ENCODE measurements at regions not wholly inside any gene's neighbourhood (a gene's known extent, or its start where the extent isn't known, plus 50 kb on each side); places are given as distances from the start of the nearest gene placed in this dataset.

DNA sequence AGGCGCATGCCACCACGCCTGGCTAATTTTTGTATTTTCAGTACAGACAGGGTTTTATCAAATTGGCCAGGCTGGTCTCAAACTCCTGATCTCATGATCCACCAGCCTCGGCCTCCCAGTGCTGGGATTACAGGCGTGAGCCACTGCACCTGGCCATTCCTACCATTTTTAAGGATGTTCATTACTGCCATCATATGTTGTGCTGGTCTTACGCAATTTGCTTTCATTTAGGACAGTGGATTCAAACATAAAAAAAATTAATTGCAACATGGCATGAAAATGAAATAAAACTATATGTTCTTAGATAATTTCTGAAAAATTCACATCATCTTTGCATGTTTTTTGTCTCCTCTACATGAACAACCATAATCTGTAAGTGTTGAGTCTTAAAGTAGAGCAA, 527.7 kb downstream of the LTN1 start:
- ChIA-PET POLR2A (no interaction called here), CTCF (no interaction called here)
- TF ChIP-seq LEF1 (IDR thresholded peaks at IDR 0.05; ENCODE audit: borderline replicate concordance) (no peak), L3MBTL2 (conservative IDR thresholded peaks at IDR 0.05) (no peak), SP1 (IDR thresholded peaks at IDR 0.05) (no peak), ARNT (IDR thresholded peaks at IDR 0.05) (no peak), BHLHE40 (IDR thresholded peaks at IDR 0.05; ENCODE audit: borderline replicate concordance) (no peak), CTBP1 (IDR thresholded peaks at IDR 0.05; ENCODE audit: borderline replicate concordance) (no peak), TARDBP (IDR thresholded peaks at IDR 0.05) (no peak), HDGF (IDR thresholded peaks at IDR 0.05; ENCODE audit: borderline replicate concordance) (no peak), ELF4 (IDR thresholded peaks at IDR 0.05) (no peak), SUZ12 (IDR thresholded peaks at IDR 0.05) (no peak), FOXK2 (IDR thresholded peaks at IDR 0.05) (no peak), FOXM1 (IDR thresholded peaks at IDR 0.05; ENCODE audit: borderline replicate concordance) (no peak)
- TF ChIP-seq, protein P1, sequence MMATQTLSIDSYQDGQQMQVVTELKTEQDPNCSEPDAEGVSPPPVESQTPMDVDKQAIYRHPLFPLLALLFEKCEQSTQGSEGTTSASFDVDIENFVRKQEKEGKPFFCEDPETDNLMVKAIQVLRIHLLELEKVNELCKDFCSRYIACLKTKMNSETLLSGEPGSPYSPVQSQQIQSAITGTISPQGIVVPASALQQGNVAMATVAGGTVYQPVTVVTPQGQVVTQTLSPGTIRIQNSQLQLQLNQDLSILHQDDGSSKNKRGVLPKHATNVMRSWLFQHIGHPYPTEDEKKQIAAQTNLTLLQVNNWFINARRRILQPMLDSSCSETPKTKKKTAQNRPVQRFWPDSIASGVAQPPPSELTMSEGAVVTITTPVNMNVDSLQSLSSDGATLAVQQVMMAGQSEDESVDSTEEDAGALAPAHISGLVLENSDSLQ (IDR thresholded peaks at IDR 0.05), result no peak
- no peak for DNase-seq (ENCODE audit: extremely low spot score)

DNA sequence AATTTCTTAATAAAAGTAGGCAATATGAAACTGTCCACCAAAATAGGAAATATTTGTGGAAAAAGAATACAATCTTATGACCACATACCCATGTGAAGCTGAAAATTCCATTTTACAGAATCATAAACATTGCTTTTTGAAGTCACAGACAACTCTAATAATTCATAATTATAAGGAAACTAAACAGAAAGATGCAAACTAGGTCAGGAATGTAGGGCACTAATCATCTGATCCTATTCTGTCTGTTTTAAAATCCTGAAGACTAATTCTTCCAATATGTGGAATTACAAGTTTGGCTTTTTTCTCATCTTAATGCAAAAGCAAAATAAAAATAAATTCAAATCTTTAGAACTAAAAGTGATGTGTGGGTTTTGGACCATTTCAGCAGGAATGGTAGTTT, 528.6 kb downstream of the LTN1 start:
- ChIA-PET CTCF (no interaction called here), POLR2A (no interaction called here)
- no peak for DNase-seq (ENCODE audit: extremely low spot score)
- TF ChIP-seq L3MBTL2 (conservative IDR thresholded peaks at IDR 0.05) (no peak), FOXM1 (IDR thresholded peaks at IDR 0.05; ENCODE audit: borderline replicate concordance) (no peak), ZNF384 (IDR thresholded peaks at IDR 0.05) (no peak), FOXK2 (IDR thresholded peaks at IDR 0.05) (no peak)
- TF ChIP-seq, protein P1 (IDR thresholded peaks at IDR 0.05), result no peak

DNA sequence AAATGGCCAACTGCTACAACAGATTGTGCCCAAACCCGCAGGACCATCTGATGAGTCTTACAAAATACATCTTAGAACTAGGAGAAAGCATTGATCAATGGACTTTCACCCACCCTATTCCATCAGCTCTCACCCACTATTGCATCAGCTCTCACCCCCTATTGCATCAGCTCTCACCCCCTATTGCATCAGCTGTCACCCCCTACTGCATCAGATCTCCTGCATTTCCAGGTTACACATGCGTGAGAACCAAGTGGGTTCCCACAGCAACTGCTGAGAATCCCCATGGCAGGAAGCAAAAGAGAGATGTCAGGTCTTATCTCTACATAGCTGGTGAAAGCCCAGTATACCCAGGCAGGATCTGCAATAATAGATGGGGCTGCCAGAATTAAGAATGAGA, 533.5 kb downstream of the LTN1 start:
- POLR2A ChIA-PET, result no interaction called here
- CTCF ChIA-PET, result no interaction called here
- no peak for DNase-seq (ENCODE audit: extremely low spot score)
- TF ChIP-seq, protein P1 (IDR thresholded peaks at IDR 0.05), result no peak
- TF ChIP-seq HDGF (IDR thresholded peaks at IDR 0.05; ENCODE audit: borderline replicate concordance) (no peak), L3MBTL2 (conservative IDR thresholded peaks at IDR 0.05) (no peak), ARNT (IDR thresholded peaks at IDR 0.05) (no peak), ZNF384 (IDR thresholded peaks at IDR 0.05) (no peak), CTBP1 (IDR thresholded peaks at IDR 0.05; ENCODE audit: borderline replicate concordance) (no peak), FOXA1 (IDR thresholded peaks at IDR 0.05) (no peak), SP1 (IDR thresholded peaks at IDR 0.05) (no peak), LEF1 (IDR thresholded peaks at IDR 0.05; ENCODE audit: borderline replicate concordance) (no peak), ELF4 (IDR thresholded peaks at IDR 0.05) (no peak)

DNA sequence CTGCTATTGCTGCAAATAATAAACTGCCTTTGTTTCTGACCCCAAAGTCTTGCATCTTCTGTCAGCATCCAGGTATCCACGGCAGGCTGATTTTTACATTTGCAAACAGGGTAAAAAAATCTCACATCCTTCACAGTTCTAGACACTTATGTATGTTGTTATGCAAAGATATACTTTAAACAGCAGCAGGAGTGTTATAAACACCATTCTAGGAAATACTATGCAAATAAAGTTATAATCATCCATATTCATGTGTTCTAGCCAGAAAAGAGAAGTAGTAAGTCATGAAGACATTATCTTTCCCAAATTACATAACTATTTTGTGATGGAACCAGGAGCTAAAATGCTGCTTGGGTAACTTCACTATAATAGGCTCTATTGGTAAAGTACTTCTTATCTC, 534.2 kb downstream of the LTN1 start:
- DNase-seq (ENCODE audit: extremely low spot score), result no peak
- no peak for TF ChIP-seq LEF1 (IDR thresholded peaks at IDR 0.05; ENCODE audit: borderline replicate concordance)
- TF ChIP-seq CTBP1 (IDR thresholded peaks at IDR 0.05; ENCODE audit: borderline replicate concordance), result no peak
- no peak for TF ChIP-seq ELF4 (IDR thresholded peaks at IDR 0.05)
- TF ChIP-seq NFRKB (IDR thresholded peaks at IDR 0.05), result no peak
- no peak for TF ChIP-seq ARNT (IDR thresholded peaks at IDR 0.05)
- TF ChIP-seq SP1 (IDR thresholded peaks at IDR 0.05), result no peak
- no peak for TF ChIP-seq ZNF384 (IDR thresholded peaks at IDR 0.05)
- ChIA-PET CTCF (no interaction called here), POLR2A (no interaction called here)

DNA sequence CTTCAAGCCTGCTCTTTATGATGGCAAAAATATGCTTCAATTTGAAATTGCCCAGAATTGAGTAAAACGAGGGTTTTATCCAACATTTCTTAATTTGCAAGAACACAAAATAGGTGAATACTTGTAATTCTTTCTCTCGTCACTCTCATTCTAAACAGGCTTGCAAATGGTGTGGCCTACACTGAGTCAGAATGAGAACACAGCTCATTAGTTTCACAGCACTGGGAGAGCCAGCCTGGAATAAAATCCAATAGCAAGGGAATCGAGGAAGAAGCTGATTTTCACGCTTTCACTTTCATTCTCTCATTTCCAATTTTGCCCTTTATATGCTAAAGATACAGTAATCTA, 537.5 kb downstream of the LTN1 start:
- ChIA-PET POLR2A (no interaction called here), CTCF (no interaction called here)
- DNase-seq (ENCODE audit: extremely low spot score), result no peak
- TF ChIP-seq FOXK2 (IDR thresholded peaks at IDR 0.05) (no peak), SUZ12 (IDR thresholded peaks at IDR 0.05) (no peak), FOXA1 (IDR thresholded peaks at IDR 0.05) (no peak), BHLHE40 (IDR thresholded peaks at IDR 0.05; ENCODE audit: borderline replicate concordance) (no peak), L3MBTL2 (conservative IDR thresholded peaks at IDR 0.05) (no peak), TARDBP (IDR thresholded peaks at IDR 0.05) (no peak)

DNA sequence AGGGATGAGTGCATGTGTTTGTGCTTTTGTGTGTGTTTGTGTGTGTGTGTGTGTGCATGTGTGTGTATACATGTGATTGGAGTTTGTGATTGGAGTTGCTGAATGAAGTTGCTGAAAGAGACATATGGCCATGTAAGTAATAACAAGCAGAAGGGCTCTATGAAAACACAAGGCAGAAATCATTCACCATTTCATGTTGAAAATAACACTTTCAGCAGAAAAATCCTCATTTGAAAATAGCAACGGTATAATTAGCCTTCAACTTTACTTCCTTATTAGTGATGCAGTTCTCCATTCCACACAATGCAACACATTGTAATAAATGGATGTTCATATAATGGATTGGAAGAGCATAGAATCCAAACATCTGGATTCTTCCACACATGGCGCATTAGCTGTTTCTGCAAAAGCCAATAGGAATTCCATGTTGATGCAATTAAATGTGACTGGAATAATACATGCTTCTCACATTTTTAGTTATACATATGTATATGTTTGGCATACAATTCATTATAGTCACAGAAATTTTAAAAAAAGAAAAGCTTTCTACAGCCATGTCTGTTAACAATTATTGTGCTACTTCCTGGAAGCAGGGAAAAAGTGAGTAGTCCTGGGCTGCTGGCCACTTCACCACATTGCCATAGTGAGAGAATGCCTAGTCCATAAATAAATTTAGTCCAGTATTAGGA, 538.0 kb downstream of the LTN1 start:
- ChIA-PET CTCF (no interaction called here), POLR2A (no interaction called here)

DNA sequence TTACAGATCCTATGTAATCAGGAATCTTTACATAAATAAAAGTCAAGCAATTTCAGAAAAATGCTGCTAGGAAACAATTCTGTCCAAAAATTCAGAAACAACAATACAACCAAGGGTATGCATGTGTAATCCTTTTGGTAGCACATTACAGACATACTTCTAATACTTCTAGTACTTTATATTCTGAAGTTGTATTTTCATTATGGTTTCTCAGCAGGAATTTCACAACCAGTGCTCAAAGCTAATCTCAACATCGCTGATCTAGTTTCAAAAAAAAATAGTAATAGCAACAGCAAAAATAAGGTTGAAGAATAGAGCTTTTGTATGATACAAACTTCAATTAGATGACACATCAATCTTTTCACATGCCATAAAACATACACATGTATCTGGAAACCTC, 545.2 kb downstream of the LTN1 start:
- ChIA-PET CTCF (no interaction called here), POLR2A (no interaction called here)
- no peak for DNase-seq (ENCODE audit: extremely low spot score)
- TF ChIP-seq CTBP1 (IDR thresholded peaks at IDR 0.05; ENCODE audit: borderline replicate concordance) (no peak), SUZ12 (IDR thresholded peaks at IDR 0.05) (no peak), NFRKB (IDR thresholded peaks at IDR 0.05) (no peak), SP1 (IDR thresholded peaks at IDR 0.05) (no peak), ARNT (IDR thresholded peaks at IDR 0.05) (no peak), FOXM1 (IDR thresholded peaks at IDR 0.05; ENCODE audit: borderline replicate concordance) (no peak), LEF1 (IDR thresholded peaks at IDR 0.05; ENCODE audit: borderline replicate concordance) (no peak), L3MBTL2 (conservative IDR thresholded peaks at IDR 0.05) (no peak), FOXK2 (IDR thresholded peaks at IDR 0.05) (no peak), BHLHE40 (IDR thresholded peaks at IDR 0.05; ENCODE audit: borderline replicate concordance) (no peak), HDGF (IDR thresholded peaks at IDR 0.05; ENCODE audit: borderline replicate concordance) (no peak), TARDBP (IDR thresholded peaks at IDR 0.05) (no peak), ELF4 (IDR thresholded peaks at IDR 0.05) (no peak), FOXA1 (IDR thresholded peaks at IDR 0.05) (no peak), ZNF384 (IDR thresholded peaks at IDR 0.05) (no peak)
- TF ChIP-seq, protein P1 (IDR thresholded peaks at IDR 0.05), result no peak

More for the DNA sequence above, 538.0 kb downstream of the LTN1 start:
- TF ChIP-seq SP1 (IDR thresholded peaks at IDR 0.05), result no peak
- no peak for TF ChIP-seq CTBP1 (IDR thresholded peaks at IDR 0.05; ENCODE audit: borderline replicate concordance)
- no peak for TF ChIP-seq ARNT (IDR thresholded peaks at IDR 0.05)
- DNase-seq (ENCODE audit: extremely low spot score), result no peak

All from HEK293T (cell line).